Spleen (tissue), 11 donors: ENCODE measurements at regions not wholly inside any gene's neighbourhood (a gene's known extent, or its start where the extent isn't known, plus 50 kb on each side); places are given as distances from the start of the nearest gene placed in this dataset.

Source experiments
- DNase-seq: peaks from one replicate; pipeline ENCODE4 v3.0.0-alpha.2; 2020
- H3K27ac ChIP-seq, 8 donors: fragments of 200-600 bp; sonication (generic) in 7 of 8; 1 replicate in 4 of 8; 2 replicates in 4 of 8; pipeline versions ENCODE4 v1.5.0 to v1.8.0; 2016 to 2021; ENCODE audit warnings: inconsistent platforms in 4 of 8, mild to moderate bottlenecking in 4 of 8, moderate library complexity in 1 of 8
- H3K27me3 ChIP-seq, 7 donors: fragments of 200-600 bp; sonication (generic) in 6 of 7; replicated peaks in 1 of 7; 1 replicate in 4 of 7; 2 replicates in 3 of 7; pipeline versions ENCODE4 v1.5.0 to v1.8.0; 2016 to 2021; ENCODE audit warnings: inconsistent platforms in 3 of 7, mild to moderate bottlenecking in 1 of 7
- H3K36me3 ChIP-seq, 6 donors: fragments of 200-600 bp; sonication (generic) in 5 of 6; 1 replicate in 4 of 6; 2 replicates in 2 of 6; pipeline versions ENCODE4 v1.5.0 to v1.8.0; 2016 to 2021; ENCODE audit warnings: inconsistent platforms in 2 of 6
- H3K4me1 ChIP-seq, 6 donors: fragments of 200-600 bp; sonication (generic) in 5 of 6; 1 replicate in 3 of 6; 2 replicates in 3 of 6; pipeline versions ENCODE4 v1.5.0 to v1.8.0; 2016 to 2021; ENCODE audit warnings: inconsistent platforms in 3 of 6
- H3K4me3 ChIP-seq, 8 donors: fragments of 200-600 bp; sonication (generic) in 7 of 8; 1 replicate in 4 of 8; 2 replicates in 4 of 8; pipeline versions ENCODE4 v1.5.0 to v1.8.0; 2016 to 2021; ENCODE audit warnings: inconsistent platforms in 4 of 8, mild to moderate bottlenecking in 4 of 8, moderate library complexity in 2 of 8
- H3K9me3 ChIP-seq, 8 donors: fragments of 200-600 bp; sonication (generic) in 7 of 8; 1 replicate in 4 of 8; 2 replicates in 4 of 8; pipeline versions ENCODE4 v1.5.0 to v1.8.0; 2016 to 2021; ENCODE audit warnings: inconsistent platforms in 4 of 8
- POLR2A ChIP-seq, 3 donors: fragments of 450-650 bp; IDR thresholded peaks; one replicate each; pipeline ENCODE4 v1.5.1; 2017; ENCODE audit warnings: antibody characterized with exemption in 3 of 3, mild to moderate bottlenecking in 1 of 3
- POLR2AphosphoS5 ChIP-seq, 3 donors: sonication (generic); formaldehyde crosslinking; IDR thresholded peaks; one replicate each; pipeline ENCODE4 v1.5.1; 2017; ENCODE audit warnings: antibody characterized with exemption in 3 of 3
- WGBS, 5 donors: extraction: QIAGEN DNeasy Blood & Tissue Kit in 3 of 5; methylation state at CpG; one replicate each; pipeline versions ENCODE4 v1.1.5 to v1.1.7; 2013 to 2018; 5-methylcytosine and 5-hydroxymethylcytosine counted together
- intact Hi-C: fragments of 100-400 bp; cut with DNase I; formaldehyde crosslinking; loops from one replicate; pipeline ENCODE4 v1.15.0; 2023; ENCODE audit warnings: low total_unique reads
- TF ChIP-seq, protein P1 (sequence below), 11 experiments: fragments of 200-600 bp in 7 of 11; fragments of 450-650 bp in 4 of 11; sonication (generic) in 4 of 11; IDR thresholded peaks in 8 of 11; conservative IDR thresholded peaks in 3 of 11; 1 replicate in 7 of 11; 2 replicates in 4 of 11; pipeline versions ENCODE4 v1.4.0 to v1.8.0; 2016 to 2021; ENCODE audit warnings: antibody characterized with exemption in 11 of 11, inconsistent platforms in 4 of 11, mild to moderate bottlenecking in 1 of 11
- donor health status: healthy with polysubstance abuse.
- donor health status: DM: no; HTN: no; CAD: no; lungs with moderate emphysema.
- donor health status: DM: no; HTN: no; CAD: no.
- donor health status: Bipolar disorder and iron deficiency.
- donor health status: healthy.
- donor health status: DM: no; HTN: no; CAD: no.
- donor health status: DM: yes; HTN: yes; CAD: no.

DNA sequence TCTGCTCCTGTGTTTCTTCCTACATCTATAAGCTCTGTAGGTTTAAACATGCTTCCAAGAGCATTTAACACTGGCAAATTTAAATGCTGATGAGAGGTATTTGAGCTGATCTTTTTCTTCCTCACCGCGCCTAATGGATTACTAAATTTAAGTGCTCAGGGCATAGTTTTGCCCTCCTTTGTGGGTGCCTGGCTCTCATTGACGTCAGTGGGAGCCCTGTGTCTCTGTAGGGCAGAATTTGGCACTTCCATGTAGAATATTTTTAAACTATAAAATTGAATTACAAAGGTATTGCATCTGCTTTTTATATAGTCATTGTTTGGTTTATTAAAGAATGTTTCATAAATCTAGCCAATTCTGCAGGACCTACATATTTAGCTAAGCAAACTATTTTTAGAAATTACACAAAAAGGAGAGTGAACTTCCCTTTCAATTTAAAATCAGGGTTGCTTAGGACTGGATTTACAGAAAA is 444.8 kb downstream of the AEBP2 start:
- no peaks in the 10 kb centered on the region for H3K36me3 ChIP-seq
- H3K27ac ChIP-seq, result no peak overlapping the region
- intact Hi-C loops, result no loop called here
- 76 to 86% (median 81%) methylated on average over 3 of the region's 3 CpGs for WGBS, 5 donors
- no peak for DNase-seq
- TF ChIP-seq POLR2A (IDR thresholded peaks at IDR 0.05), result no peak
- TF ChIP-seq, protein P1, sequence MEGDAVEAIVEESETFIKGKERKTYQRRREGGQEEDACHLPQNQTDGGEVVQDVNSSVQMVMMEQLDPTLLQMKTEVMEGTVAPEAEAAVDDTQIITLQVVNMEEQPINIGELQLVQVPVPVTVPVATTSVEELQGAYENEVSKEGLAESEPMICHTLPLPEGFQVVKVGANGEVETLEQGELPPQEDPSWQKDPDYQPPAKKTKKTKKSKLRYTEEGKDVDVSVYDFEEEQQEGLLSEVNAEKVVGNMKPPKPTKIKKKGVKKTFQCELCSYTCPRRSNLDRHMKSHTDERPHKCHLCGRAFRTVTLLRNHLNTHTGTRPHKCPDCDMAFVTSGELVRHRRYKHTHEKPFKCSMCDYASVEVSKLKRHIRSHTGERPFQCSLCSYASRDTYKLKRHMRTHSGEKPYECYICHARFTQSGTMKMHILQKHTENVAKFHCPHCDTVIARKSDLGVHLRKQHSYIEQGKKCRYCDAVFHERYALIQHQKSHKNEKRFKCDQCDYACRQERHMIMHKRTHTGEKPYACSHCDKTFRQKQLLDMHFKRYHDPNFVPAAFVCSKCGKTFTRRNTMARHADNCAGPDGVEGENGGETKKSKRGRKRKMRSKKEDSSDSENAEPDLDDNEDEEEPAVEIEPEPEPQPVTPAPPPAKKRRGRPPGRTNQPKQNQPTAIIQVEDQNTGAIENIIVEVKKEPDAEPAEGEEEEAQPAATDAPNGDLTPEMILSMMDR (IDR thresholded peaks at IDR 0.05 in 8 of 11, conservative IDR thresholded peaks at IDR 0.05 in 3 of 11), result no peak
- TF ChIP-seq POLR2AphosphoS5 (IDR thresholded peaks at IDR 0.05), result no peak
- no peaks in the 10 kb centered on the region for H3K27me3 ChIP-seq
- no peaks in the 10 kb centered on the region for H3K4me1 ChIP-seq
- no peaks in the 10 kb centered on the region for H3K9me3 ChIP-seq
- H3K4me3 ChIP-seq, result no peak overlapping the region

DNA sequence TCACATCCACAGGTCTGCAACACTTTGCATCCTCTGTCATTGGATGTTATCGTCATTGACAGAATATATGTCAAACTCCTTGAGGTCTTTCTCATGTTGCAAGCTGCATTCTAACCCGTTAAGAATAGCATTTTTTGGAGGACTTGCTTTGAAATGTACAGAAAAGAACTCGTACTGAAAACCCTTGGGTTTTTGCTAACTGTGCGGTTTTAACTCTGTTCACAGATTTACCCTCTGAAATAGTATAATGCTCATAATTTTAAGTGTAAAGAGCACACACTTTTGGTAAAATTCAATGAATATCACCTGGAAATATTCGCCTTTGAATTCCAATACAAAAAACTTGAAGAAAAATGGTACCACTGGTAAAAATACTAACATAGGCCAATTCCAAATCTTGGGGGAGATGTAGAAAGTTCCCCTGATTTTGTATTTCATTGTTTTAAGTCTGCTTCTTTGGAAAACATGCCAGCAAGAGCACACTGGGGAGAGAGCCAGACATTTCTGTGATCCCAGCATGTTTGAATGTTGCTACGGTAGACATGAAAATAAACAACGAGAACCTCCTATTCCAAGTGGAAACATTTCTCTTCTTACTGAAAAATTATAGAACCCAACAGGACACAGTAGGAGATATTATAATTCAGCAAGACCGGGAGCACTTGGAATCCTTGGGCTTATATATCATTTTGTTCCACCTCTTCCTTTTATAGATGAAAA is 446.0 kb downstream of the AEBP2 start:
- no peak overlapping the region for H3K27ac ChIP-seq

DNA sequence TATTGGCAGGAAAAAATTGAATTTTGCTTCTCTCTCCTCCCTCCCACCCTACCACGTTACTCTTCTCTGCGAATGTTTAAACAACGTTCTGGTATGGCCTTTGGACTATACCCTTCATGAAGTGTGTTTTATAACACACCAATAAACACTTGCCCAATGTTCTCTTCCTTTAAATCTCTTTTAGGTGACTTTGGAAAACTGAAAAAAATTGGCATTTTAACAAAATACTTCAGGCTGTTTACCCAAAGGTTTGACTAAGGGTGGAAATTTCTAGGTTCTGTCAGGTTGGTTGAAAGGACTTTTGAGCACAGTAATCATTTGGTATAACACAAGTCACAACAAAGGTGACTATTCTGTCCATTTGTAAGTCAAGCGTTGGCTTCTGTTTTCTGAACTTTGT is 446.8 kb downstream of the AEBP2 start:
- no peak overlapping the region for H3K27ac ChIP-seq
- H3K9me3 ChIP-seq, result no peaks in the 10 kb centered on the region

More for the DNA sequence above, 446.0 kb downstream of the AEBP2 start:
- Histone ChIP-seq H3K9me3 (no peaks in the 10 kb centered on the region), H3K4me1 (no peaks in the 10 kb centered on the region), H3K36me3 (no peaks in the 10 kb centered on the region), H3K27me3 (no peaks in the 10 kb centered on the region), H3K4me3 (no peak overlapping the region)
- intact Hi-C loops, result no loop called here
- TF ChIP-seq, protein P1 (IDR thresholded peaks at IDR 0.05 in 8 of 11, conservative IDR thresholded peaks at IDR 0.05 in 3 of 11), result no peak
- TF ChIP-seq POLR2A (IDR thresholded peaks at IDR 0.05) (no peak), POLR2AphosphoS5 (IDR thresholded peaks at IDR 0.05) (no peak)
- 79 to 91% (median 85%) methylated on average over 8 of the region's 8 CpGs for WGBS, 5 donors
- DNase-seq, result no peak

DNA sequence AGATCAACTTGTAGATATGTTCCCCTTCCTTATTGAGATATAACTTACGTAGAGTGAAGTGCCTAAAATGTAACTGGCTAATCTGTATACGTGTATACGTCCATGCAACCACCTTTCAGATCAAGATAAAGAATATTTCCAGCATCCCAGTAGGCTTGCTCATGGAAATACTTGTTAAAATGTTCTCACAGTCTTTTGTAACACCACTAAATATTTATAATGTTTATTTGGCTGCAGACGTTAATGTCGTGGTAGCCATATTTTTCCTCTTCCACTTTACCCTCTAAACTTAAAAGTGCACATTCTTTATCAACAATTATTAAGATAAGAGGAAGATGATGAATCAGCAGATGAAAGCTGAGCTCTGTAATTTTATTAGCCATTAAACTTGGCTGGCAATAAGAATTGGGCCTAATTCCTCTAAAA is 447.4 kb downstream of the AEBP2 start:
- intact Hi-C loops, result no loop called here
- TF ChIP-seq POLR2A (IDR thresholded peaks at IDR 0.05) (no peak), POLR2AphosphoS5 (IDR thresholded peaks at IDR 0.05) (no peak)
- TF ChIP-seq, protein P1 (IDR thresholded peaks at IDR 0.05 in 8 of 11, conservative IDR thresholded peaks at IDR 0.05 in 3 of 11), result no peak
- H3K27me3 ChIP-seq, result no peaks in the 10 kb centered on the region
- H3K27ac ChIP-seq, result no peak overlapping the region
- no peak for DNase-seq
- no peak overlapping the region for H3K4me3 ChIP-seq
- WGBS, 5 donors, result 67 to 81% (median 73%) methylated on average over 5 of the region's 5 CpGs
- H3K36me3 ChIP-seq, result no peaks in the 10 kb centered on the region
- no peaks in the 10 kb centered on the region for H3K4me1 ChIP-seq
- H3K9me3 ChIP-seq, result no peaks in the 10 kb centered on the region

More for the DNA sequence above, 446.8 kb downstream of the AEBP2 start:
- TF ChIP-seq, protein P1 (IDR thresholded peaks at IDR 0.05 in 8 of 11, conservative IDR thresholded peaks at IDR 0.05 in 3 of 11), result no peak
- no peak for TF ChIP-seq POLR2AphosphoS5 (IDR thresholded peaks at IDR 0.05)
- TF ChIP-seq POLR2A (IDR thresholded peaks at IDR 0.05), result no peak
- Histone ChIP-seq H3K27me3 (no peaks in the 10 kb centered on the region), H3K36me3 (no peaks in the 10 kb centered on the region), H3K4me3 (no peak overlapping the region), H3K4me1 (no peaks in the 10 kb centered on the region)
- DNase-seq, result no peak
- intact Hi-C loops, result no loop called here
- WGBS, 5 donors, result 81 to 91% (median 86%) methylated on average over 4 of the region's 4 CpGs
